Loucy (cell line): ENCODE measurements at regions not wholly inside any gene's neighbourhood (a gene's known extent, or its start where the extent isn't known, plus 50 kb on each side); places are given as distances from the start of the nearest gene placed in this dataset.

Experiments
- CTCF ChIP-seq: fragments of 200-600 bp; sonication (generic); conservative IDR thresholded peaks from 2 replicates; pipeline ENCODE4 v1.5.1; 2014; ENCODE audit warnings: mild to moderate bottlenecking, antibody characterized with exemption, low read length
- EZH2phosphoT487 ChIP-seq: fragments of 200-600 bp; IDR thresholded peaks from 2 replicates; pipeline ENCODE4 v1.6.1; 2018; ENCODE audit warnings: antibody characterized with exemption, mild to moderate bottlenecking, moderate library complexity, borderline replicate concordance

- TF ChIP-seq EZH2phosphoT487 (no peak), CTCF (no peak)
Measured at GRCh38 chr11:106304274-106304673, 226.8 kb downstream of the AASDHPPT start.
